ENCODE measurements at regions not wholly inside any gene's neighbourhood (a gene's known extent, or its start where the extent isn't known, plus 50 kb on each side); places are given as distances from the start of the nearest gene placed in this dataset.

DNA sequence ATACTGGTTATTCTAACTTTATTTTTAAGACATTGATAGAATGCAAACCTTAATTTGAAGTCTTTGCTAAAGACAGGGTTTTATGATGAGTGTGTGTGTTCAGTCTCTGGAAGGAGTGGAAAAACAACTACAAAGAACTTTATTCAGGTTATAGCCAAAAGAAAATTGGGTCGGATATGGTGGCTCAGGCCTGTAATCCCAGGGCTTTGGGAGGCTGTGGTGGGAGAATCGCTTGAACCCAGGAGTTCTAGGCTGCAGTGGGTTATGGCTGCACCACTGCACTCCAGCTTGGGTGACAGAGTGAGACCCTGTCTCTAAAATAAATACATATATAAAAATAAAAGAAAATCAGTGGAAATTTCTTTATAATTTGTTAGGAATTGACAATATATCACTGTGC is 581.5 kb upstream of the CA10 start:
- TF ChIP-seq FOXM1 (IDR thresholded peaks at IDR 0.05; ENCODE audit: low read depth) = no peak
- TF ChIP-seq, protein P1, sequence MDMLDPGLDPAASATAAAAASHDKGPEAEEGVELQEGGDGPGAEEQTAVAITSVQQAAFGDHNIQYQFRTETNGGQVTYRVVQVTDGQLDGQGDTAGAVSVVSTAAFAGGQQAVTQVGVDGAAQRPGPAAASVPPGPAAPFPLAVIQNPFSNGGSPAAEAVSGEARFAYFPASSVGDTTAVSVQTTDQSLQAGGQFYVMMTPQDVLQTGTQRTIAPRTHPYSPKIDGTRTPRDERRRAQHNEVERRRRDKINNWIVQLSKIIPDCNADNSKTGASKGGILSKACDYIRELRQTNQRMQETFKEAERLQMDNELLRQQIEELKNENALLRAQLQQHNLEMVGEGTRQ (IDR thresholded peaks at IDR 0.05; ENCODE audit: borderline replicate concordance, low read depth, low read length) = no peak
- TF ChIP-seq MEF2A (IDR thresholded peaks at IDR 0.05; ENCODE audit: borderline replicate concordance, low read depth) = no peak
- no peak for TF ChIP-seq FOXJ3 (CRISPR knock-in tag; IDR thresholded peaks at IDR 0.05)
- no peak for TF ChIP-seq POLR2AphosphoS5 (IDR thresholded peaks at IDR 0.05; ENCODE audit: low read depth, low read length)
- no peak for TF ChIP-seq CHD2 (IDR thresholded peaks at IDR 0.05; ENCODE audit: low read length, partially characterized antibody)
- Histone ChIP-seq H2AFZ (ENCODE audit: low read depth) (no peak overlapping the region), H3K4me1 (ENCODE audit: control insufficient read depth in 1 of 2, insufficient read depth in 2 of 2, low read depth in 1 of 2, low read length in 1 of 2) (no peaks in the 10 kb centered on the region; a peak in 1 of 4 replicates), H3K27ac (ENCODE audit: low read depth in 2 of 2, low read length in 1 of 2) (no peak overlapping the region), H3K4me2 (no peak overlapping the region), H3F3A (replicated peaks; ENCODE audit: insufficient read depth) (no peaks in the 10 kb centered on the region), H4K20me1 (ENCODE audit: insufficient read depth) (no peaks in the 10 kb centered on the region), H3K27me3 (ENCODE audit: insufficient read depth) (no peaks in the 10 kb centered on the region), H3K9ac (no peak overlapping the region), H3K9me3 (no peaks in the 10 kb centered on the region), H3K4me3 (ENCODE audit: low read depth in 2 of 2, low read length in 1 of 2) (no peak overlapping the region), H3K79me2 (ENCODE audit: insufficient read depth) (no peaks in the 10 kb centered on the region), H3K9me2 (no peaks in the 10 kb centered on the region), H3K36me3 (replicated peaks in 1 of 2; ENCODE audit: control insufficient read depth in 1 of 2, insufficient read depth in 2 of 2, low read length in 1 of 2) (no peaks in the 10 kb centered on the region)
- ChIA-PET POLR2A (no interaction called here), CTCF (no interaction called here)
- DNase-seq = no peak
- 20% methylated on average over 2 of the region's 2 CpGs for WGBS (ENCODE audit: low lambda C conversion rate)

DNA sequence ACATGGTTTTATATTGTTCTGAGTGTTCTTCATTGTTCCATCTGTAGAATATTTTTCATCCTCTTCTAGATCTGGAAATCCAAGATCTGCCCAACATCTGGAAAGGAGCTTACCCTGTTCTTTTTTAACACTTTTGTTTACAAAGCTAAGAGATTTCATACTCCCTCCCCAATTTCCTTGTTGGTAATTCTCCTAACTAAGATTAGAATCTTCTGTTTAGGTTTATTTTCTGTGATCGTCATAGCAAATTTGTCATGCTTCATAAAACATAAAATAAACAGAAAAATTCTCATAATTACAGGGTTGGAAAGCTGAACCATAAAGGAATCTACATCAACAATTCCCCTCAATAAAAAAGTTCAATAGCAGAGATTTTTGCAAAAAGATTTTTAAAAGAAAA is 580.3 kb upstream of the CA10 start:
- ChIA-PET POLR2A (no interaction called here), CTCF (no interaction called here)
- H3K4me1 ChIP-seq (ENCODE audit: control insufficient read depth in 1 of 2, insufficient read depth in 2 of 2, low read depth in 1 of 2, low read length in 1 of 2) = no peaks in the 10 kb centered on the region; a peak in 1 of 4 replicates
- no peak overlapping the region for H3K27ac ChIP-seq (ENCODE audit: low read depth in 2 of 2, low read length in 1 of 2)
- no peaks in the 10 kb centered on the region for H3K9me3 ChIP-seq
- no peaks in the 10 kb centered on the region for H3K9me2 ChIP-seq
- no peak overlapping the region for H3K4me2 ChIP-seq
- DNase-seq = no peak
- H4K20me1 ChIP-seq (ENCODE audit: insufficient read depth) = no peaks in the 10 kb centered on the region
- no peak overlapping the region for H3K4me3 ChIP-seq (ENCODE audit: low read depth in 2 of 2, low read length in 1 of 2)
- no peaks in the 10 kb centered on the region for H3K36me3 ChIP-seq (replicated peaks in 1 of 2; ENCODE audit: control insufficient read depth in 1 of 2, insufficient read depth in 2 of 2, low read length in 1 of 2)
- no peaks in the 10 kb centered on the region for H3K79me2 ChIP-seq (ENCODE audit: insufficient read depth)
- WGBS (ENCODE audit: low lambda C conversion rate) = 19% methylated on average over 1 of the region's 1 CpG
- no peak overlapping the region for H2AFZ ChIP-seq (ENCODE audit: low read depth)
- H3F3A ChIP-seq (replicated peaks; ENCODE audit: insufficient read depth) = no peaks in the 10 kb centered on the region
- no peak overlapping the region for H3K9ac ChIP-seq
- H3K27me3 ChIP-seq (ENCODE audit: insufficient read depth) = no peaks in the 10 kb centered on the region
- TF ChIP-seq TEAD4 (IDR thresholded peaks at IDR 0.05; ENCODE audit: borderline replicate concordance, insufficient read depth) = no peak
- TF ChIP-seq, protein P2, sequence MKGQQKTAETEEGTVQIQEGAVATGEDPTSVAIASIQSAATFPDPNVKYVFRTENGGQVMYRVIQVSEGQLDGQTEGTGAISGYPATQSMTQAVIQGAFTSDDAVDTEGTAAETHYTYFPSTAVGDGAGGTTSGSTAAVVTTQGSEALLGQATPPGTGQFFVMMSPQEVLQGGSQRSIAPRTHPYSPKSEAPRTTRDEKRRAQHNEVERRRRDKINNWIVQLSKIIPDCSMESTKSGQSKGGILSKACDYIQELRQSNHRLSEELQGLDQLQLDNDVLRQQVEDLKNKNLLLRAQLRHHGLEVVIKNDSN (IDR thresholded peaks at IDR 0.05; ENCODE audit: borderline replicate concordance, low read depth) = no peak

DNA sequence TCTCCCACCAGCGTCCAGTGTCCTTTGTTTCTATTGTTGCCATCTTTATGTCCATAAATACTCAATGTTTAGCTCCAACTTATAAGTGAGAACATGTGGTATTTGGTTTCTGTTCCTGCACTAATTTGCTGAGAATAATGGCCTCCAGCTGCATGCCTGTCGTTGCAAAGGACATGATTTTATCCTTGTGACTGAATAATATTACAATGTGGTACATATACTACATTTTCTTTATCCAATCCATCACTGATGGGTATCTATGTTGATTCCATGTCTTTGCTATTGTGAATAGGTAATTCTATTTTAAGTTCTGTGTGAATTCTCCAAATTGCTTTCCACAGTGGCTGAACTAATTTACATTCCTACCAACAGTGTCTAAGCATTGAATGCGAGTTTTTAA is 578.6 kb upstream of the CA10 start:
- no peak overlapping the region for H3K27ac ChIP-seq (ENCODE audit: low read depth in 2 of 2, low read length in 1 of 2)
- H3K27me3 ChIP-seq (ENCODE audit: insufficient read depth) = no peaks in the 10 kb centered on the region
- H3K79me2 ChIP-seq (ENCODE audit: insufficient read depth) = no peaks in the 10 kb centered on the region
- H2AFZ ChIP-seq (ENCODE audit: low read depth) = no peak overlapping the region
- H3K4me2 ChIP-seq = no peak overlapping the region
- 6% methylated on average over 3 of the region's 3 CpGs for WGBS (ENCODE audit: low lambda C conversion rate)
- no peaks in the 10 kb centered on the region for H3F3A ChIP-seq (replicated peaks; ENCODE audit: insufficient read depth)
- TF ChIP-seq GABPA (IDR thresholded peaks at IDR 0.05; ENCODE audit: low read depth) (no peak), CHD2 (IDR thresholded peaks at IDR 0.05; ENCODE audit: low read length, partially characterized antibody) (peak; percentile 49), POLR2AphosphoS5 (IDR thresholded peaks at IDR 0.05; ENCODE audit: low read depth, low read length) (no peak), MEF2A (IDR thresholded peaks at IDR 0.05; ENCODE audit: borderline replicate concordance, low read depth) (no peak), RCOR1 (IDR thresholded peaks at IDR 0.05; ENCODE audit: low read length) (peak; percentile 75; the same call in 1 of the 2 replicates), GATA2 (CRISPR knock-in tag; IDR thresholded peaks at IDR 0.05) (peak; percentile 91), TAF1 (IDR thresholded peaks at IDR 0.05; ENCODE audit: borderline replicate concordance, low read depth, low read length) (no peak), RAD21 (IDR thresholded peaks at IDR 0.05; ENCODE audit: low read length) (peak; percentile 7; the same call in 1 of the 2 replicates), EP300 (IDR thresholded peaks at IDR 0.05; ENCODE audit: borderline replicate concordance in 1 of 2, low read depth in 1 of 2, low read length in 1 of 2) (peak in 1 of 2 experiments; percentile 85; a peak in 1 of 4 replicates)
- POLR2A ChIA-PET = no interaction called here
- DNase-seq = no peak
- H4K20me1 ChIP-seq (ENCODE audit: insufficient read depth) = no peaks in the 10 kb centered on the region
- no peaks in the 10 kb centered on the region for H3K9me3 ChIP-seq
- H3K4me3 ChIP-seq (ENCODE audit: low read depth in 2 of 2, low read length in 1 of 2) = no peak overlapping the region
- no peaks in the 10 kb centered on the region; a peak in 1 of 4 replicates for H3K4me1 ChIP-seq (ENCODE audit: control insufficient read depth in 1 of 2, insufficient read depth in 2 of 2, low read depth in 1 of 2, low read length in 1 of 2)
- CTCF ChIA-PET = interaction anchor here (0.9 to 1.4 kb wide), 2 partner anchors 17 to 19 kb away, joined by 3 to 5 read pairs; no protein-coding TSS in a partner anchor
- H3K9ac ChIP-seq = no peak overlapping the region
- H3K36me3 ChIP-seq (replicated peaks in 1 of 2; ENCODE audit: control insufficient read depth in 1 of 2, insufficient read depth in 2 of 2, low read length in 1 of 2) = no peaks in the 10 kb centered on the region
- no peaks in the 10 kb centered on the region for H3K9me2 ChIP-seq
